ENCODE measurements at regions not wholly inside any gene's neighbourhood (a gene's known extent, or its start where the extent isn't known, plus 50 kb on each side); places are given as distances from the start of the nearest gene placed in this dataset.

DNA sequence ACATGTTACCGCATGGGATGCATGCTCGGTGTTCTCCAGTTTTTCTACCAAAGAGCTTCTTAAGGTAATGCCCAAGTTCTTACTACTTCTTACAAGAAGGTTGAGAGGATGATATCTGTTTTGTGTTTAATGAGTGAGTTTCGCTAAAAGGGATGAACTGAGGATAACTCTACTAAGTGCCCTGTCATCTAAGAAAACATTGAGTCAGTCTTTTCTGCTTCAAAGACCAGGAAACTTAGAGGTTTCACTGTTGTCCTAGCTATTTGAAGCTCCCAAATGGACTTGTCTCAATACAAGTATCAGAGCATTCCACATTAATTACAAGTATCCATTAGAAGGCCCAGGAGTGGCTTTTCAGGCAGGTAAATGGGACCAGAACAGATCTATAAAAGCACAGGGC is 296.2 kb downstream of the KBTBD8 start:
- POLR2A ChIA-PET, result no interaction called here
- no peak for DNase-seq (ENCODE audit: extremely low spot score)
- CTCF ChIA-PET, result interaction anchor here (1.2 to 1.3 kb wide), 2 partner anchors 61 to 185 kb away, joined by 3 read pairs; no protein-coding TSS in a partner anchor
- TF ChIP-seq, protein P1, sequence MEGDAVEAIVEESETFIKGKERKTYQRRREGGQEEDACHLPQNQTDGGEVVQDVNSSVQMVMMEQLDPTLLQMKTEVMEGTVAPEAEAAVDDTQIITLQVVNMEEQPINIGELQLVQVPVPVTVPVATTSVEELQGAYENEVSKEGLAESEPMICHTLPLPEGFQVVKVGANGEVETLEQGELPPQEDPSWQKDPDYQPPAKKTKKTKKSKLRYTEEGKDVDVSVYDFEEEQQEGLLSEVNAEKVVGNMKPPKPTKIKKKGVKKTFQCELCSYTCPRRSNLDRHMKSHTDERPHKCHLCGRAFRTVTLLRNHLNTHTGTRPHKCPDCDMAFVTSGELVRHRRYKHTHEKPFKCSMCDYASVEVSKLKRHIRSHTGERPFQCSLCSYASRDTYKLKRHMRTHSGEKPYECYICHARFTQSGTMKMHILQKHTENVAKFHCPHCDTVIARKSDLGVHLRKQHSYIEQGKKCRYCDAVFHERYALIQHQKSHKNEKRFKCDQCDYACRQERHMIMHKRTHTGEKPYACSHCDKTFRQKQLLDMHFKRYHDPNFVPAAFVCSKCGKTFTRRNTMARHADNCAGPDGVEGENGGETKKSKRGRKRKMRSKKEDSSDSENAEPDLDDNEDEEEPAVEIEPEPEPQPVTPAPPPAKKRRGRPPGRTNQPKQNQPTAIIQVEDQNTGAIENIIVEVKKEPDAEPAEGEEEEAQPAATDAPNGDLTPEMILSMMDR (IDR thresholded peaks at IDR 0.05; ENCODE audit: control extremely low read depth, extremely low read depth, low read depth, missing control alignments), result no peak

DNA sequence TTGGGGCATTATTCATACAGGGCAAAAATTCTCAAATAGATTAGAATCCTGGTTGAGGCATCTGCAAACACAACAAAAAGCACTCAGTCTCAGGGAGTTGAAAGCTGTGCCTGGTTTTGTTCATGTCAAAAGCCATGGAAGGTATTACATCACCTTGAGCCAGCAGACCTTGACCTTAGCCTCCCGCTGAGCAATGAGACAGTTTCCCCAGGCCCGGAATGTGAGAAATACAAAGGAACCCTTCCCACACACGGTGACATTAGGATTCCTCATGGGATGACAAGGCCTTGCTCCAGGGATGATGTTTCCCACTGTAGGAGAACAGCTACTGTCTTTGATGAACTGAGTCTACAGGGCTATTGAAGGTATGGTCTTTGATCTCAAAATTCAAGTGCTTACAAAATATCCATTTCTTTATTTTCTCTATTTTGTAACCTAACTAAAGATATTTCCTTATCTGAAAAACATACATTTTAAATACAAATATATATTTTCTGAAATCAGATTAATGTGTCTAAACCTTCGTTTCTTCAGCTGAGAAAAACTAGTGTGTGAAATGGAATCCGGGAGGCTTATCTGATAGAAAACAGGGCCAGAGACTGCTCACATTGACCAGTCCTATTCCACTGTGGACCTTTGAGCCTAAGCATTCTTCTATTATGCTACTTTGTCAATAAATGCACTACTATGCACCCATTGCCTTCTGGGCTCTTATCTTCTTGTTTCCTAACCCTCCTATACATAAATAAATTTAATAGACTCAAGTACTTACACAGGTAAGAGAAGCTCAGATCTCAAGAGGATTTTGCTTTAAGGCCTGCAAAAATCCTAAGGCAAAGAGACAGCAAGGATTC is 298.2 kb downstream of the KBTBD8 start:
- TF ChIP-seq, protein P1 (IDR thresholded peaks at IDR 0.05; ENCODE audit: control extremely low read depth, extremely low read depth, low read depth, missing control alignments), result no peak
- DNase-seq (ENCODE audit: extremely low spot score), result no peak
- ChIA-PET POLR2A (no interaction called here), CTCF (interaction anchor here (0.7 to 2.0 kb wide), 3 partner anchors 12 to 31 kb away, joined by 3 to 4 read pairs (median 3); no protein-coding TSS in a partner anchor)

DNA sequence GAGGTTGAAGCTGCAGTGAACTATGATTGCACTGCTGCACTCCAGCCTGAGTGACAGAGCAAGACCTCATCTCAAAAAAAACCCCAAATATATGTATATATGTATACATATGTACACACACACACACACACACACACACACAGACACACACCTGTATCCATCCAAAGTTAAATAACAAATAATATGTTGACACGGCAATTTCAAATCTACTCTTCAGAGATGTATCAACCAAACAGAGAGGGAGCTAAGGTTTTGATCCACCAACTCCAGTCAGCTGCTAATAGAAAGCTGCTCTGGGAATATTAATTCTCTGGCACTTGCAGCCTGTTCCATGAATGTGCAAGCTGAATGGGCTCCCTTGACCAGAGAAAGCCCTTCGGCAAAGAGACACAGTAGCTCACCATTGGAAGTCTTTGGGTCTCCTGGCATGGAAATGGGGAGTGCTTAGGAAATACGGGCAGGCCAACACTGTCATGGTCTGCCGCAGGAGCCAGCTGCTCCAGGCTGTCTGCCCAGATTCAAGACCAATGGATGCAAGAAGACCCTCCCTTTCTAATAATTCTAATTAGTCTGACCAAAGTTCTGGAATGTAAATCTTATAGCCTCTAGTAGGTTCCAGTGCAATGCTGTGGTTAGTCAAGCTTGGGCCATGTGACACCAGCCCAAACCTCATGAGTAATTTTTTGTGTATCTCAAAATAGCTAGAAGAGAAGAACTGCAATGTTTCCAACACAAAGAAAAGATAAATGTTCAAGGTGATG is 299.8 kb downstream of the KBTBD8 start:
- CTCF ChIA-PET, result no interaction called here
- DNase-seq (ENCODE audit: extremely low spot score), result no peak
- TF ChIP-seq, protein P1 (IDR thresholded peaks at IDR 0.05; ENCODE audit: control extremely low read depth, extremely low read depth, low read depth, missing control alignments), result no peak
- POLR2A ChIA-PET, result no interaction called here

DNA sequence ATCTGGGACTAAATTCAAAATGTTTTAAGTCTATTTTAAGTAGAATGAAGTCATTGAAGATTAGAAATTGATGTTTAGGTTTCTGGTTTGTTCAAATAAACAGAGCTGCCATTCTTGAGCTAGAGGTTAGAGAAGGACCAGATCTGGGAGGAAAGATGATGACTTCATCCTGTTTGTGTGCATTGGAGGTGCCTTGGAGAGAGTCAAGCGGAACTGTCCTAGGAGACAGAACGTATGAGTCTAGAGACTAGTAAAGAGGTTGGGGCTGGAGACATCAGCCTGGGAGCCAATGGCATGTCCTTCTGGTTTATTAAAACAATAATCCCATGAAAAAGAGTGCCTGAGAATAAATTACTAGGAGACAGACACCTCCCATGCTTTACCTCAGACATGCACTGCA is 303.4 kb downstream of the KBTBD8 start:
- DNase-seq (ENCODE audit: extremely low spot score), result no peak
- CTCF ChIA-PET, result interaction anchor here (1.2 to 1.4 kb wide), 3 partner anchors 10 to 188 kb away, joined by 3 read pairs; no protein-coding TSS in a partner anchor

DNA sequence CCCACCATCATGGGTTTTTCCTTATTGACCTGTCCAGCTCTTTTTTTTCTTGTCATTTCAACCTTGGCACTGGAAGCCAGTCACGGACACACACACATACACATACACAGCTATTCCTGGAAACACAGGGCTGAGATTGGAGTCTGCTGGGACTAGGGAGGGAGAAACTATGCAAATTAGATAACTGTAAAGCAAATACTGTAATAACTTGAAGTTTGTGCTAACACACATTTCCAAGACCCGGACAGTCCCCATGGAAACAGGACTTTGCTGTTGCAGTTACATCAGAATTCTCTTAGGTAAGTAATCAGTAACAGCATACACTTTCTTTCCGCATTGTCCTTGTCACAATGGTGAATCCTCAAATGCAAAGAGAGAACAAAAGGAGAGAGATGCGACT is 304.4 kb downstream of the KBTBD8 start:
- ChIA-PET POLR2A (no interaction called here), CTCF (interaction anchor here (1.0 to 1.5 kb wide), 3 partner anchors 10 to 189 kb away, joined by 3 to 5 read pairs (median 3); no protein-coding TSS in a partner anchor)
- no peak for DNase-seq (ENCODE audit: extremely low spot score)
- TF ChIP-seq, protein P1 (IDR thresholded peaks at IDR 0.05; ENCODE audit: control extremely low read depth, extremely low read depth, low read depth, missing control alignments), result no peak

More for the DNA sequence above, 303.4 kb downstream of the KBTBD8 start:
- POLR2A ChIA-PET, result no interaction called here
- TF ChIP-seq, protein P1 (IDR thresholded peaks at IDR 0.05; ENCODE audit: control extremely low read depth, extremely low read depth, low read depth, missing control alignments), result no peak

DNA sequence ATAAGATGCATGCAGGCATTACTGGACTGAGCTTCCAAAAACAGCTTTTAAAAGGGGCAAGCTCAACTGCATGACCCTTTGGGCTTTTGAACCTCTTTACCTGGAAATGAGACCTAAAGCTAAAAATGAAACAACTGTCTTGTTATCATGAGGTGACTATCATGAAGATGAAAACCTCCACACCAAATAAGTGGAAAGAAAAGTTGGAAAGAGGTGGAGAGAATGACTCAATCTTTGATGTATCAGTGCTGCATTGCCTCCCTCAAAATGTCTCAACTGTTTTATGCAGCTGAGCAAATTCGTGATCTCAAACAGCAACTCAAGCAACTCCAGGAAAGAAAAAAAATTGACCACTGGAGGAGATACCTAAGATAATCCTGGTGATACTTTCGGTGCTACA is 307.1 kb downstream of the KBTBD8 start:
- POLR2A ChIA-PET, result no interaction called here
- no peak for DNase-seq (ENCODE audit: extremely low spot score)
- CTCF ChIA-PET, result no interaction called here
- TF ChIP-seq, protein P1 (IDR thresholded peaks at IDR 0.05; ENCODE audit: control extremely low read depth, extremely low read depth, low read depth, missing control alignments), result no peak

All from GM10248 (cell line).